ENCODE measurements at regions not wholly inside any gene's neighbourhood (a gene's known extent, or its start where the extent isn't known, plus 50 kb on each side); places are given as distances from the start of the nearest gene placed in this dataset.
"Not testable (repeated sequence)": the region's sequence is repeated elsewhere in the genome, so short reads cannot be mapped to it uniquely, and the experiment has no call there.

- not testable (repeated sequence) for DNase-seq (ENCODE audit: extremely low read depth, low read depth, low spot score)
Observed at GRCh38 chr7:35853194-35853593, 52.3 kb downstream of the SEPTIN7 start.

DNA sequence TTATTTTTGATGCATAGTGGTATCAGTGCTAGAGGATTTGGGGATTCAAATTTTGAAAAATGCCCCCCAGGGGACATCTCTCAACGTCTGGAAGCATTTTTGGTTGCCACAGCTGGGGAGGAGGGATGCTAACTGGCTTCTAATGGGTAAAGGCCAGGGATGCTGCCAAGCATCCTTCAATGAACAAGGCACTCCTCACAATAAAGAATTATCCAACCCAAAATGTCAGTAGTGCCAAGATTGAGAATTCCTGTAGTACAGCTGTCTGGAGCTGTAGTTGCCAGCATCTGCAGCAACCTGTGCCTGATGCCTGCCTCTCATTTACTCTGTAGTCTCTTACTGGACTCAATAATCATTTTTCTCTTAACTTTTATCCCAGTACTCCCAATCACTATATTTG is 53.5 kb downstream of the SEPTIN7 start:
- no peak for DNase-seq (ENCODE audit: extremely low read depth, low read depth, low spot score)

GRCh38 chr7:35856175-35856574 is 55.3 kb downstream of the SEPTIN7 start:
- no peak for DNase-seq (ENCODE audit: extremely low read depth, low read depth, low spot score)

DNA sequence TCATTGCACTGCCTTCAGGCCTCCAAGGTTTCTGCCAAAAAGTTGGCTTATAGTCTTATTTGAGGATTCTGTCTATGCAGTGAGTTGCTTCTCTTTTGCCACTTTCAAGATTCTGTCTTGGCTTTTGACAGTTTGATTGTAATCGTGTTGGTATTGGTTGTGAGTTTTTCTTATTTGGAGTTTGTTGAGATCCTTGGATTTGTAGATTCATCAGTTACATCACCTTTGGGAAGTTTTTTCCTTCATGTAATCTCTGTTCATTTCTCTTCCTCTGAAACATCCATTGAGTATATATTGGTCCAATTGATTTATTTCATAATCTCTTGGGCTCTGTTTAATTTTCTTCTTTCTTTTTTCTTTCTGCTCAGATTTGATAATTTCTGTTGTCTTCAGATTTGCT is 59.8 kb downstream of the SEPTIN7 start:
- no peak for DNase-seq (ENCODE audit: extremely low read depth, low read depth, low spot score)

DNA sequence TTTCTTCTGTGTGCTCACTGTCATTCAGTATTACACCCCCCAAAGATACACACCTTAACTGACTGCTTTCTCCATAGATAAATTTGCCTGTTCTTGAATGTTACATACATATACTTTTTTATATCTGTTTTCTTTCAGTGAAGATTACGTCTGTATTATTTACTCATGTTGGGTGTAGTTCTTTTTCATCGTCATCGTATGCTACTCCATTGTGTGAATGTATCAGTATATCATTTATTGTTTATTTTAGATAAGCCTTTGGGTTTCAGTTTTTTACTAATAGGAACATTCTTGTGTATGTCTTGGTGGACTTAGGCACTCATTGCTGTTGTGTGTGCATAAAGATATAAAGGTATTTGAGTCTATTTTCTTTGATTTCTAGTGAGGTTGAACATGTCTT is 64.4 kb downstream of the SEPTIN7 start:
- no peak for DNase-seq (ENCODE audit: extremely low read depth, low read depth, low spot score)

- DNase-seq (ENCODE audit: extremely low read depth, low read depth, low spot score) = no peak
Observed at GRCh38 chr7:35866186-35866585, 65.3 kb downstream of the SEPTIN7 start.

DNA sequence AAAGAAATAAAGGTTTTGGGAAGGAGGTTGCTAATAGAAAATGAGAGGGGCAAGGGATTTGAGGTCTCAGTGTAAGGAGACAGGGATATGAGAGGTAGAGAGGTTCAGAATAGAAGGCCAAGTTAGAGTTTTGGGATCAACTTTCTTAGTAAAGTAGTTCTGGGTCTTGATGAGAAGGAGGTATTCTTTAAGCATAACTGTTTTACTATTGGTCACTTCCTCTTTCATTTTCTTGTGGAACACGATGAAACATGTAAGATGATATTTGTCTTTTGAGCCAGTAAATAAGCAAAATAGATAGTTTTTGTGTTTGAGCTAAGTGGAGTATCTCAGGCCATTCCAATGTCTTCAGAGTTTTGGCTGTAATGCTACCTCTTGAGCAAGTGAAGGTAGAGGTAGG is 68.3 kb downstream of the SEPTIN7 start:
- DNase-seq (ENCODE audit: extremely low read depth, low read depth, low spot score) = not testable (repeated sequence)

GRCh38 chr7:35869810-35870209 is 69.0 kb downstream of the SEPTIN7 start:
- no peak for DNase-seq (ENCODE audit: extremely low read depth, low read depth, low spot score)

DNA sequence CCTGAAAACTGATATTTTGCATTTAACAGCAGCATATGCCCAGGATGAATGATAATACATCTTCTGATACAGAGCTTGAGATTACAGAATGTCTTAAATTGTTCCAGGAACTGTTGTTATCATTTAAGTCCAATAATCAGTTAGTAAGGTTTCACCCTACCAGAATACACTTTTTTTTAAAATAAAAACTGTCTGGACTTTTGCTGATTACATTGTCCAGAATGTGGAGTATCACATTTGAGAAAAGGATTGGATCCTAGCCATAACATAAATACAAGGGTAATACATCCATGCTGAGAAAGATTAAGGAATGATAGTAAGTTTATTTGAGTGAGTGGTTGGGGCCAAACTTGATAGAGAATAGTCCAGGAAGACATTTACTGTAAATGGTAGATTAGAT is 71.0 kb downstream of the SEPTIN7 start:
- no peak for DNase-seq (ENCODE audit: extremely low read depth, low read depth, low spot score)

DNA sequence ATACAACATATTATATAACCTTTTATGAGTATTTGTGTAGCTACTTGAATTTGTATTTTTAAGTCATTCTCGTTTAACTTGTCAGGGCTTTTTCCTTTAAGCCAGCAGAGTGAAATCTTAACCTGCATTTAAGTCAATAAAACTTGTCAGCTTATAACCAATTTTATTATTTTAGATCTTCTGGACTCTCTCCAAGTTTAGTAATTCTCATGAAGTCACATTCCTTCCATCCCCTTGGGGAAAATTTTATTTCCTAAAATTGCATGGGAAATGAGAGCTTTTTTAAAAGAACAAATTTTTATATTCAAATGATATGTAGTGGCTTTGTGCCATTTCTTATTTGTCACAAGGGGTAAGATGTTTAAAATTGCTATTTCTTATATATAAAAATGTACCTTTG is 74.0 kb downstream of the SEPTIN7 start:
- no peak for DNase-seq (ENCODE audit: extremely low read depth, low read depth, low spot score)

- no peak for DNase-seq (ENCODE audit: extremely low read depth, low read depth, low spot score)
Observed at GRCh38 chr7:35875292-35875691, 74.4 kb downstream of the SEPTIN7 start.

GRCh38 chr7:35878351-35878750 is 77.5 kb downstream of the SEPTIN7 start:
- DNase-seq (ENCODE audit: extremely low read depth, low read depth, low spot score) = no peak

- not testable (repeated sequence) for DNase-seq (ENCODE audit: extremely low read depth, low read depth, low spot score)
Observed at GRCh38 chr7:35887430-35887829, 86.6 kb downstream of the SEPTIN7 start.

DNA sequence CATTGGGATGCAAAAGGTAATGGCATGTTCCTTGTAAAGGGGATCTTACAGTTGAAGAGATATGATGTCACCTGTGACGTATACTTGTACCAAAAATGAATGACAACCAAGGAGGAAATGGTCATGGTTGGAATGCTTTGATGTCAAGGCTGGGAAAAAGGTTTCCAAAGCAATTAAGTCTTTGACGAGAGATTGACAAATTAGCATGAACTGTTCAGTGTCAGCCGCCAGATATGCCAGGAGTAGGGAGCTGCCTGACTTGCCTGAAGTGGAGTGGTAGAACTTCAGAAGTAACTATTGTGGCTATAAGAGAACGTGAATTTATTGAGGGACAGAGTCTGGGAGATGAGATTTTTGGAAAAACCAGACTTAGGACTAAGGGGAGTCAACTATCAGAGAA is 88.1 kb downstream of the SEPTIN7 start:
- DNase-seq (ENCODE audit: extremely low read depth, low read depth, low spot score) = no peak

- DNase-seq (ENCODE audit: extremely low read depth, low read depth, low spot score) = no peak
Observed at GRCh38 chr7:35889870-35890269, 89.0 kb downstream of the SEPTIN7 start.

- no peak for DNase-seq (ENCODE audit: extremely low read depth, low read depth, low spot score)
Observed at GRCh38 chr7:35891004-35891830, 90.4 kb downstream of the SEPTIN7 start.

DNA sequence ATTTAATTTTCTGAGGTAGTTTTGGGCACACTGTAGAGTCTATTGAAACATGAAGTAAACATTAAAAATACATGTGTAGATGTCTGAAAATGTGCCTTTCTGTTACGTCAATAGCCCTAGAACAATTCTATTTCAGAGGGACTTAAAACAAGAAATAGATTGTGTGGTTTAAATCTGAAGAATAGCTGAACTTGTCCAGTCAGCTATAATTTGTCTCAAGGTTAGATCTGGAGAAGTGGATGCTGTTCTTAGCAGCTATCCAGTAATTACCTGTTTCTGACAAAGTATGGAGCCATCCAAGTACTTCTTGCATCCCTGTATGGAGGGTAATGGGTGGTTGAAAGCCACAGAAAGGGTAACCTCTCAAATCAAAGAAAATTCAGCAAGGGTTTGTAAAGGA is 92.8 kb downstream of the SEPTIN7 start:
- no peak for DNase-seq (ENCODE audit: extremely low read depth, low read depth, low spot score)

DNA sequence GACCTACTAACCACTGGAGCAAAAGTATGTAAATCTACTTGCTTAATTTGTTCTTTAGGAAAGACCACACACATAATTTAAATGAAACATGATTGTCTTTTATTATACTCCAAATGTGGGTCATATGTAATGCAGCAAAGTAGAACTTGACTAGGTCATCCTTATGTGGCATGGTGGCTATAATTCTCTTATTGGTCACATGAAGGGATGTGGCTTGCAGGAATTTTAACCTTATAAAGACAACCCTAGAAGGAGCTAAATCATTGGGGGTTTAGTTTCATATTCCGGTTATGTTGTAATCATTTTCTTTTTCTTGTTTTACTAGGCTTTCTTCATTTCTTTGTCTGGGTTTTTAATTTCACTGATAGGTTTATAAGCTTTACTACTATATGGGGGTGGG is 93.9 kb downstream of the SEPTIN7 start:
- DNase-seq (ENCODE audit: extremely low read depth, low read depth, low spot score) = no peak

GRCh38 chr7:35900651-35901050 is 99.8 kb downstream of the SEPTIN7 start:
- no peak for DNase-seq (ENCODE audit: extremely low read depth, low read depth, low spot score)

- no peak for DNase-seq (ENCODE audit: extremely low read depth, low read depth, low spot score)
Observed at GRCh38 chr7:35905555-35905954, 104.7 kb downstream of the SEPTIN7 start.

DNA sequence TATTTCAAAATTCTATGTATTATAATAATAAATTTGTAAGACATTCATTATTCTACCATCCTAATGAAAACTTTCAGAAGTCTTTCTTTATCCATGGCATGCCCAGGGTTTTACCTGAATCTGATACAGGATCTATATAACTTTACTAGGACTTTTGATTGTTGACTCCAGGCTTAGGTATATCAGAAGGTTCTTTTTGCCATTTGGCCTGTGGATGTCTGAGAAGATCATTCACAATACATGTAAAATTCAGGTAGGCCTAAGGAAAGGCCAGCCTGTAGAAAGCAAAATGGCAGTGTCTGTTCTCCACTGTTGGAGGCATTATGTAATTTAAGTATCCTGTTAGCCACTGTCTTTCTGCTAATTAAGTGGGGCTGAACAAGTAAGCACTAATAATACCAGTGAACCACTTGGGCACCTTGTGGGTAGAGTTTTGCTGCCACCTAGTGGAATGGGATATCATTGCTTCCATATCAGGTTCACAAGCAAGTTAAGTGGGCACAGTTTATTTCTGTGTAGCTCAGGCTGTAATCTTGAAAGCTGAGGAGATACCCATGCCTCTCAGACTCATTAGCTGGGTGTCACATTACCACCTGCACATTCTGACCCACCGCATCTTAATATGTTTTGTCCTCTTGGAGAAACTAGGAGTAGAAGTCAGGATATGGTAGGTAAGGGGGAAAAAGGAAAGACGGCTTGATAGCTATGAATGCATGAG is 105.5 kb downstream of the SEPTIN7 start:
- peak; percentile 65 for DNase-seq (ENCODE audit: extremely low read depth, low read depth, low spot score)
